RWPE1 (cell line): ENCODE measurements at regions not wholly inside any gene's neighbourhood (a gene's known extent, or its start where the extent isn't known, plus 50 kb on each side); places are given as distances from the start of the nearest gene placed in this dataset.

Experiments
- CTCF ChIA-PET: fragments of 350-600 bp; sonication (Branson Sonifier 250); formaldehyde crosslinking; extraction: SDS; loops from one replicate; lab custom pipeline; 2021; lab: Yijun Ruan, JAX
- POLR2A ChIA-PET: fragments of 400-600 bp; formaldehyde crosslinking; extraction: SDS; loops from one replicate; lab custom pipeline; 2020; ENCODE audit warnings: antibody characterized with exemption; ENCODE audit not compliant: low non-redundant PET; lab: Yijun Ruan, JAX
- DNase-seq: peaks from one replicate; pipeline ENCODE4 v3.0.0; 2012; ENCODE audit warnings: low spot score
- H3K27ac ChIP-seq: fragments of 450-650 bp; 2 replicates; pipeline ENCODE4 v1.5.1; 2017
- CTCF ChIP-seq: fragments of 450-650 bp; conservative IDR thresholded peaks from 2 replicates; pipeline ENCODE4 v1.5.1; 2017; ENCODE audit warnings: low read depth, mild to moderate bottlenecking

- no peak overlapping the region for H3K27ac ChIP-seq
- CTCF ChIA-PET = no interaction called here
- TF ChIP-seq CTCF = no peak
- POLR2A ChIA-PET = no interaction called here
- no peak for DNase-seq
Observed at GRCh38 chr18:56030060-56030459, 442.1 kb upstream of the TCF4 start.

- no peak for DNase-seq
- ChIA-PET POLR2A (no interaction called here), CTCF (no interaction called here)
- H3K27ac ChIP-seq = no peak overlapping the region
- no peak for TF ChIP-seq CTCF
Observed at GRCh38 chr18:56028514-56028913, 440.5 kb upstream of the TCF4 start.

- ChIA-PET POLR2A (no interaction called here), CTCF (no interaction called here)
- no peak overlapping the region for H3K27ac ChIP-seq
- no peak for TF ChIP-seq CTCF
- no peak for DNase-seq
Observed at GRCh38 chr18:56026509-56026908, 438.5 kb upstream of the TCF4 start.

GRCh38 chr18:56021809-56022195, 433.8 kb upstream of the TCF4 start:
- ChIA-PET CTCF (no interaction called here), POLR2A (no interaction called here)
- no peak for TF ChIP-seq CTCF
- no peak for DNase-seq
- H3K27ac ChIP-seq = no peak overlapping the region

- no peak for DNase-seq
- no peak for TF ChIP-seq CTCF
- ChIA-PET POLR2A (no interaction called here), CTCF (no interaction called here)
- no peak overlapping the region for H3K27ac ChIP-seq
Observed at GRCh38 chr18:56021136-56021808, 433.3 kb upstream of the TCF4 start.

- no peak for TF ChIP-seq CTCF
- ChIA-PET POLR2A (no interaction called here), CTCF (interaction anchor here (0.6 kb wide), 1 partner anchor 638 kb away, joined by 4 read pairs; no protein-coding TSS in a partner anchor)
- no peak for DNase-seq
- no peak overlapping the region for H3K27ac ChIP-seq
Observed at GRCh38 chr18:56019908-56020307, 431.9 kb upstream of the TCF4 start.
